Uterus (tissue), 3 donors: ENCODE measurements at regions not wholly inside any gene's neighbourhood (a gene's known extent, or its start where the extent isn't known, plus 50 kb on each side); places are given as distances from the start of the nearest gene placed in this dataset.

Experiments used
- DNase-seq, 2 donors: peaks; one replicate each; pipeline ENCODE4 v3.0.0-alpha.2; 2019 to 2020
- H3K27ac ChIP-seq, 2 donors: fragments of 200-600 bp; sonication (generic); 1 replicate in 1 of 2; 2 replicates in 1 of 2; pipeline ENCODE4 v1.5.1; 2016 to 2018
- H3K27me3 ChIP-seq, 2 donors: fragments of 200-600 bp; sonication (generic); one replicate each; pipeline ENCODE4 v1.5.1; 2018 to 2019; ENCODE audit warnings: control low read depth in 1 of 2
- H3K36me3 ChIP-seq, 2 donors: fragments of 200-600 bp; sonication (generic); one replicate each; pipeline ENCODE4 v1.5.1; 2019; ENCODE audit warnings: control low read depth in 1 of 2
- H3K4me1 ChIP-seq, 2 donors: fragments of 200-600 bp; sonication (generic); one replicate each; pipeline ENCODE4 v1.5.1; 2018 to 2019; ENCODE audit warnings: control low read depth in 1 of 2
- H3K4me3 ChIP-seq, 2 donors: fragments of 200-600 bp; sonication (generic); 1 replicate in 1 of 2; 2 replicates in 1 of 2; pipeline ENCODE4 v1.5.1; 2018 to 2019; ENCODE audit warnings: mild to moderate bottlenecking in 1 of 2
- H3K9me3 ChIP-seq, 2 donors: fragments of 200-600 bp; sonication (generic); one replicate each; pipeline ENCODE4 v1.5.1; 2019; ENCODE audit warnings: control low read depth in 1 of 2
- CTCF ChIP-seq, 4 experiments: fragments of 200-600 bp in 2 of 4; fragments of 450-650 bp in 2 of 4; sonication (generic) in 2 of 4; IDR thresholded peaks; one replicate each; pipeline ENCODE4 v1.5.1; 2016 to 2019; ENCODE audit warnings: antibody characterized with exemption in 4 of 4, mild to moderate bottlenecking in 2 of 4, moderate library complexity in 1 of 4
- POLR2A ChIP-seq, 2 donors: fragments of 450-650 bp; IDR thresholded peaks; one replicate each; pipeline ENCODE4 v1.6.1; 2016; ENCODE audit warnings: antibody characterized with exemption in 2 of 2, mild to moderate bottlenecking in 1 of 2, moderate library complexity in 1 of 2
- intact Hi-C: fragments of 100-400 bp; cut with DNase I; formaldehyde crosslinking; loops from one replicate; pipeline ENCODE4 v1.15.1; 2023; ENCODE audit warnings: low total_unique reads
- donor health status: DM: yes; HTN: yes; CAD: no.

DNA sequence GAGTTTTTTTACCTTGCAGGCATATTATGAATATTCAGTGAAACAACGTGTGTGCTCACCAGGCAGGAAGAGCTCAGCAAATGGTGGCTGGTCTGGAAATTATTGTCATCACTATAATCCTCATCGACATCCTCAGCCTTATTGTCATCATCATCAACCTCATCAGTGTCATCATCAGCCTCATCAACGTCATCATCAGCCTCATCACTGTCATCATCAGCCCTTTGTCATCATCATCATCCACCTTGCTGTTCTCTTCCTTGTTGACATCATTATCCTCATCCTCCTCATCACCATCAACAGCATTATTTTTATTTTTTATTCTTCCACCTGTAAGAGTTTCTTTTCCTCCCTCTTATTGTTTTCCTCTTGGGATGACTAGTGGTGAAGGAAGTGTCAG, 142.3 kb upstream of the GPR26 start:
- no peaks in the 10 kb centered on the region for H3K27me3 ChIP-seq
- DNase-seq: no peak
- intact Hi-C loops: no loop called here
- TF ChIP-seq CTCF (IDR thresholded peaks at IDR 0.05) (no peak), POLR2A (IDR thresholded peaks at IDR 0.05) (no peak)
- no peaks in the 10 kb centered on the region for H3K4me1 ChIP-seq
- H3K36me3 ChIP-seq: no peaks in the 10 kb centered on the region
- no peak overlapping the region for H3K4me3 ChIP-seq
- H3K9me3 ChIP-seq: no peaks in the 10 kb centered on the region
- no peak overlapping the region for H3K27ac ChIP-seq

DNA sequence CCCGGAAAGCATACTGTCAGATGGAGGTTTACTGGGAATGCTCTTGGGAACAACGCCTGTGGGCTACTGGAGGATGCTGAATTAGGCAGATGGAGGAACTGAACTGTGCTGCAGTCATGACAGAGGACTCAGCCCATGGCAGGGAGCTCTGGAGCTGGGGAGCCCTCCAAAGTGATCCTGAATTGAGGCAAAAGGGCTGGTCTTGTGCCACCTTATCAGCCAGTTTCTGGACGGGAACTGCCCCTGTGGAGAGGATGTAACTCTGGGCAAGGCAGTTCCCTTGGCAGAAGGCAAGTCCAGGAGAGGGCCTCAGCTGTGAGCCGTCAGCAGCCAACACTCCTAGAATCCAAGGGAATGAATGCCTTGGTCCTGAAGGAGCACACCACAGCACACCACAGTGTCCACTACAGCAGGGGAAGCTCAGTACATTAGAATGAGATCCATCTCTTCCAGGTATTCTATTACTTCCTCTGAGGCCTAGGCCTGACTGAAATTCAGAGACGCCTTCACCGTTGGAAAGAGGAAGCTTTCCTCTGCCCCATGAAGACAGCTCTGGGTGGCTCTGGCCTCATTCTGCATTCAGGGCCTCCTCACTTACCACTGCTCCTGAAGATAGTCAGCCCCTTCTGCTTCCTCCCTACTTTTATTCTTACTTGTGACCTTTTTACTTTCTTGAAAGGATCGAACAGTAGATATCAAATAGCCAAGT, 139.6 kb upstream of the GPR26 start:
- intact Hi-C loops: no loop called here
- H3K4me3 ChIP-seq: no peak overlapping the region
- TF ChIP-seq CTCF (IDR thresholded peaks at IDR 0.05): no peak
- TF ChIP-seq POLR2A (IDR thresholded peaks at IDR 0.05): no peak
- no peaks in the 10 kb centered on the region for H3K36me3 ChIP-seq
- H3K27me3 ChIP-seq: no peaks in the 10 kb centered on the region
- H3K27ac ChIP-seq: no peak overlapping the region
- no peak for DNase-seq
- no peaks in the 10 kb centered on the region for H3K9me3 ChIP-seq
- no peaks in the 10 kb centered on the region for H3K4me1 ChIP-seq

DNA sequence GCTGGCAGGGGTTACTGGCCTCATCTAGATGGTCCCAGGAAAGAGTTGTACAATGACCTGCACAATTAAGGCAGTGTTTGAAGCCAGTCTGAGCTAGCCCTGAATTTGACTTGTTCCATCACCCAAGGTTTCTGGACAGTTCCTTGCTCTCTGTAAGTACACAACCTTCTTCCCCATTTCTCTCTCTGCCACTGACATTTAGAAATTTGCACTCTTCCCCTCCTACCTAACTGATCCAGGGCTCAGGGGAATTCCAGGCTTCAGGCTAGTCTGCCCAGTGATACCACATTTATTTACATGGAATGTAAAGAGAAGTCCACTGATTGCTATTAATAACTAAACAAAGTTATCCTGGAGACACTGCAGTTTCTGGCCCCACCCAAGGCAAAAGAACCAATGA, 139.0 kb upstream of the GPR26 start:
- intact Hi-C loops: no loop called here

DNA sequence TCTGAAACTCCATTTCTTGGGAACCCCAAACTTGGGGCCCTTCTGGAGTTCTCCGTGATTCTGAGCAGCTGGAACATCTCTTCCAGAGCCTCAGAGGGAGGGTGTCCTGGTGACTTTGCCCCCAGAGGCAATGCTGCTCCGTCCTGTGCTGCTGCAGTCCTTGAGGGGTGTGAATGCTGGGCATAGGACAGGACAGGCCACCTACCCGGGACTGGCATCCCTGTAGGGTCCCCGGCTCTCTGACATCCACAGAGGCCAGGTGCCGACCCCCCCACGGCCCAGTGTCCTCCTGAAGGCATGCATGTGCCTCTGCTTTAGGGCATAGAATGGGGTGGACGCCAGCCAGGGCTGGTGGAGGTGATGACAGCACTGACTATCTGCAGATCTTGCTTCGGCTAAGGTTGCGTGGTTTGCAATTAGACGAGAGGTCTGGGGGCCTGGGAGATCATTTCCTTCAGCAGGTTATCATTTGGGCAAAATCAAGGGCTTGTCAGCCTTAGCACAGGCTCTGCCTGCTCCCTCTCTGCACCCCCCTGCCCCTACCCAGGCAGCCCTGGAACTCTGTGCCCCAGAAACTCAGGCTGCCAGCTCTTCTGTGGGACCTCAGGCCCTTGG, 136.9 kb upstream of the GPR26 start:
- TF ChIP-seq POLR2A (IDR thresholded peaks at IDR 0.05) (no peak), CTCF (IDR thresholded peaks at IDR 0.05) (no peak)
- no peaks in the 10 kb centered on the region for H3K4me1 ChIP-seq
- no peak overlapping the region for H3K4me3 ChIP-seq
- no peak overlapping the region for H3K27ac ChIP-seq
- H3K27me3 ChIP-seq: no peaks in the 10 kb centered on the region
- H3K36me3 ChIP-seq: no peaks in the 10 kb centered on the region
- intact Hi-C loops: no loop called here
- no peaks in the 10 kb centered on the region for H3K9me3 ChIP-seq
- DNase-seq: no peak

More for the DNA sequence above, 139.0 kb upstream of the GPR26 start:
- Histone ChIP-seq H3K9me3 (no peaks in the 10 kb centered on the region), H3K36me3 (no peaks in the 10 kb centered on the region), H3K4me1 (no peaks in the 10 kb centered on the region), H3K27me3 (no peaks in the 10 kb centered on the region), H3K4me3 (no peak overlapping the region), H3K27ac (no peak overlapping the region)
- TF ChIP-seq POLR2A (IDR thresholded peaks at IDR 0.05) (no peak), CTCF (IDR thresholded peaks at IDR 0.05) (no peak)
- no peak for DNase-seq

DNA sequence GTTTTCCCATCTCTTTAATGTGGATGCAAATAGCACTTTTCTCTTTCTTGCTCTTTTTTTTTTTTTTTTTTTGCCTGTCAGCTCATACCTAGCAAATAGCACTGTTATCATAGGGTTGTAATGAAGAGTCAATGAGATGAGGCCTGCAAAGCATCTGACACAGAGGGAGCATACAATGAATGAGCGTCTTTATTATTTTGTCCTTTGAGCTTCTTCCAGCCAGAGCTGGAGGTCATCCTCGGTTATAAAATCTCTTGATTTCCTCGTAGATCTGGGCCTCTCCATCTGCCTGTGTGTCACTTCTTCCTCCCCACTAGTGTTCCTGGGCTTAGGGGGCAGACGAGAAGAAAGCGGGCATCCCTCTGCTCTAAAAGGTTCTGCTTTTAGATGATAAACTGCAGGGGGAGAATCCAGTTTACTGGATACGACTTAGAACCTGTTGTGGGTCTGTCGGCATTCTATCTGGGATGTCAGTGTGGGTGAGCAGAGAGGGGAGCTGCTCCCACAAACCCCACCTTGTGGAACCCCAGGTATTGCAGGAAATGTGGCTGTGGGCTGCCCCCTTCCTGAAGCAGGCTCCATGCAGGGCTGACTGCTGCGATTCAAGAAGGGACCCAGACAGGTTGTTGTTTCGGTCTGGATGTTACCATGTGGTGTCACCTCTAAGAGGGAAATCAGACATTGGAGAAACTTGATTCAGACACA, 135.8 kb upstream of the GPR26 start:
- H3K9me3 ChIP-seq: no peaks in the 10 kb centered on the region
- H3K4me3 ChIP-seq: no peak overlapping the region
- no peaks in the 10 kb centered on the region for H3K27me3 ChIP-seq
- H3K4me1 ChIP-seq: no peaks in the 10 kb centered on the region
- no peak for DNase-seq
- TF ChIP-seq POLR2A (IDR thresholded peaks at IDR 0.05) (no peak), CTCF (IDR thresholded peaks at IDR 0.05) (no peak)
- H3K36me3 ChIP-seq: no peaks in the 10 kb centered on the region
- no peak overlapping the region for H3K27ac ChIP-seq
- intact Hi-C loops: no loop called here
